ENCODE measurements at regions not wholly inside any gene's neighbourhood (a gene's known extent, or its start where the extent isn't known, plus 50 kb on each side); places are given as distances from the start of the nearest gene placed in this dataset.
"Not testable (repeated sequence)": the region's sequence is repeated elsewhere in the genome, so short reads cannot be mapped to it uniquely, and the experiment has no call there.

- BruUV-seq (replicated peaks): no TSS peak
- CTCF ChIA-PET: no interaction called here
- Histone ChIP-seq H2AFZ (ENCODE audit: low read length) (no peak overlapping the region), H3K4me3 (ENCODE audit: low read length) (no peak overlapping the region), H3K79me2 (ENCODE audit: low read length) (no peaks in the 10 kb centered on the region), H3K27ac (ENCODE audit: low read length) (no peak overlapping the region), H3F3A (ENCODE audit: low read length, unreplicated experiment) (no peaks in the 10 kb centered on the region), H3K36me3 (ENCODE audit: low read depth, low read length) (no peaks in the 10 kb centered on the region), H4K20me1 (ENCODE audit: low read length) (no peaks in the 10 kb centered on the region), H3K4me1 (ENCODE audit: insufficient read depth, low read length) (no peaks in the 10 kb centered on the region), H3K27me3 (ENCODE audit: low read length) (peaks cover 51% of the 10 kb centered on the region; the same call in 1 of the 2 replicates), H3K9ac (ENCODE audit: low read length) (no peak overlapping the region), H3K9me3 (ENCODE audit: low read length) (no peaks in the 10 kb centered on the region), H3K9me2 (replicated peaks; ENCODE audit: low read length) (no peaks in the 10 kb centered on the region), H3K4me2 (ENCODE audit: low read length) (no peak overlapping the region)
- POLR2A ChIA-PET (ENCODE audit: unreplicated experiment): no interaction called here
- ATAC-seq (no peak), DNase-seq (no peak)
- TF ChIP-seq EZH2phosphoT487 (IDR thresholded peaks at IDR 0.05; ENCODE audit: borderline replicate concordance, low read length) (no peak), CTCF (conservative IDR thresholded peaks at IDR 0.05; ENCODE audit: low read depth, low read length) (no peak), EZH2 (IDR thresholded peaks at IDR 0.05; ENCODE audit: low read length, unreplicated experiment) (no peak)
- intact Hi-C loops (cut with micrococcal nuclease): no loop called here
Measured at GRCh38 chr1:213345621-213346020, 294.6 kb downstream of the RPS6KC1 start.

GRCh38 chr1:213357403-213357802, 306.4 kb downstream of the RPS6KC1 start:
- intact Hi-C loops (cut with micrococcal nuclease): no loop called here
- no peak overlapping the region for H2AFZ ChIP-seq (ENCODE audit: low read length)
- no peak overlapping the region for H3K9ac ChIP-seq (ENCODE audit: low read length)
- ATAC-seq (no peak), DNase-seq (no peak)
- no peaks in the 10 kb centered on the region for H3K4me1 ChIP-seq (ENCODE audit: insufficient read depth, low read length)
- H3K9me3 ChIP-seq (ENCODE audit: low read length): no peaks in the 10 kb centered on the region
- no peak for TF ChIP-seq CTCF (conservative IDR thresholded peaks at IDR 0.05; ENCODE audit: low read depth, low read length)
- no peak for TF ChIP-seq EZH2 (IDR thresholded peaks at IDR 0.05; ENCODE audit: low read length, unreplicated experiment)
- no peak for TF ChIP-seq EZH2phosphoT487 (IDR thresholded peaks at IDR 0.05; ENCODE audit: borderline replicate concordance, low read length)
- no peaks in the 10 kb centered on the region for H4K20me1 ChIP-seq (ENCODE audit: low read length)
- no peaks in the 10 kb centered on the region for H3K9me2 ChIP-seq (replicated peaks; ENCODE audit: low read length)
- no peaks in the 10 kb centered on the region for H3F3A ChIP-seq (ENCODE audit: low read length, unreplicated experiment)
- H3K4me2 ChIP-seq (ENCODE audit: low read length): no peak overlapping the region
- BruUV-seq (replicated peaks): no TSS peak
- ChIA-PET CTCF (no interaction called here), POLR2A (ENCODE audit: unreplicated experiment) (no interaction called here)
- no peaks in the 10 kb centered on the region for H3K79me2 ChIP-seq (ENCODE audit: low read length)
- H3K27ac ChIP-seq (ENCODE audit: low read length): no peak overlapping the region
- no peak overlapping the region for H3K4me3 ChIP-seq (ENCODE audit: low read length)
- H3K27me3 ChIP-seq (ENCODE audit: low read length): peaks cover 37% of the 10 kb centered on the region
- H3K36me3 ChIP-seq (ENCODE audit: low read depth, low read length): no peaks in the 10 kb centered on the region

- H3K79me2 ChIP-seq (ENCODE audit: low read length); BruUV-seq (replicated peaks); H3K36me3 ChIP-seq (ENCODE audit: low read depth, low read length); H3K4me3 ChIP-seq (ENCODE audit: low read length); H3K9me3 ChIP-seq (ENCODE audit: low read length); DNase-seq; ATAC-seq; H4K20me1 ChIP-seq (ENCODE audit: low read length); POLR2A ChIA-PET (ENCODE audit: unreplicated experiment); H3K4me2 ChIP-seq (ENCODE audit: low read length); intact Hi-C loops (cut with micrococcal nuclease); H3K9me2 ChIP-seq (replicated peaks; ENCODE audit: low read length); H2AFZ ChIP-seq (ENCODE audit: low read length); CTCF ChIA-PET; H3K4me1 ChIP-seq (ENCODE audit: insufficient read depth, low read length); H3F3A ChIP-seq (ENCODE audit: low read length, unreplicated experiment); H3K9ac ChIP-seq (ENCODE audit: low read length); H3K27ac ChIP-seq (ENCODE audit: low read length): not testable (repeated sequence)
- peaks cover 30% of the 10 kb centered on the region for H3K27me3 ChIP-seq (ENCODE audit: low read length)
Measured at GRCh38 chr1:213358368-213358767, 307.3 kb downstream of the RPS6KC1 start.

Data from PC-3 (cell line).